Transverse colon (tissue), 4 donors: ENCODE measurements at regions not wholly inside any gene's neighbourhood (a gene's known extent, or its start where the extent isn't known, plus 50 kb on each side); places are given as distances from the start of the nearest gene placed in this dataset.

Experiments used
- DNase-seq: peaks from one replicate; pipeline ENCODE4 v3.0.0-alpha.2; 2019
- H3K27ac ChIP-seq, 4 donors: fragments of 200-600 bp; sonication (generic); 2 replicates each; pipeline ENCODE4 v1.5.1; 2016 to 2018; ENCODE audit warnings: inconsistent platforms in 4 of 4
- H3K27me3 ChIP-seq: fragments of 200-600 bp; sonication (generic); 2 replicates; pipeline ENCODE4 v1.5.1; 2017; ENCODE audit warnings: inconsistent platforms
- H3K36me3 ChIP-seq, 4 donors: fragments of 200-600 bp; sonication (generic); 2 replicates each; pipeline ENCODE4 v1.5.1; 2017 to 2019; ENCODE audit warnings: inconsistent platforms in 4 of 4
- H3K4me1 ChIP-seq, 4 donors: fragments of 200-600 bp; sonication (generic); 2 replicates each; pipeline ENCODE4 v1.5.1; 2017 to 2020; ENCODE audit warnings: inconsistent platforms in 4 of 4
- H3K4me3 ChIP-seq, 4 donors: fragments of 200-600 bp; sonication (generic); 1 replicate in 1 of 4; 2 replicates in 3 of 4; pipeline versions ENCODE4 v1.5.1 to v1.6.1; 2017 to 2019; ENCODE audit warnings: inconsistent platforms in 4 of 4
- H3K9me3 ChIP-seq, 2 donors: fragments of 200-600 bp; sonication (generic); 2 replicates each; pipeline ENCODE4 v1.5.1; 2017 to 2019; ENCODE audit warnings: inconsistent platforms in 2 of 2
- EP300 ChIP-seq: sonication (generic); formaldehyde crosslinking; IDR thresholded peaks from one replicate; pipeline ENCODE4 v1.6.1; 2017; ENCODE audit warnings: antibody characterized with exemption, low read depth
- POLR2A ChIP-seq: fragments of 450-650 bp; IDR thresholded peaks from one replicate; pipeline ENCODE4 v1.6.1; 2016; ENCODE audit warnings: antibody characterized with exemption, mild to moderate bottlenecking, moderate library complexity
- POLR2AphosphoS5 ChIP-seq, 3 donors: sonication (generic); formaldehyde crosslinking; IDR thresholded peaks; one replicate each; pipeline ENCODE4 v1.6.1; 2016; ENCODE audit warnings: antibody characterized with exemption in 3 of 3
- WGBS, 2 donors: methylation state at CpG; one replicate each; pipeline ENCODE4 v1.1.5; 2018; ENCODE audit warnings: low coverage in 1 of 2; 5-methylcytosine and 5-hydroxymethylcytosine counted together
- in situ Hi-C, 4 donors: fragments of 200-750 bp; cut with MboI; loops; one replicate each; pipeline versions ENCODE4 v1.15.0 to v1.15.1; 2017; ENCODE audit warnings: low sequenced_read_pairs in 3 of 4, low pct_ligation_motif_present in 1 of 4, low pct_unique_long_range_greater_than_20kb in 1 of 4
- intact Hi-C: fragments of 100-400 bp; cut with DNase I; formaldehyde crosslinking; loops from one replicate; pipeline ENCODE4 v1.15.1; 2023; ENCODE audit warnings: low total_unique reads
- TF ChIP-seq, protein P1 (sequence below), 5 experiments: fragments of 200-600 bp in 3 of 5; fragments of 450-650 bp in 2 of 5; sonication (generic) in 3 of 5; IDR thresholded peaks; 1 replicate in 2 of 5; 2 replicates in 3 of 5; pipeline ENCODE4 v1.5.1; 2016 to 2017; ENCODE audit warnings: antibody characterized with exemption in 5 of 5, inconsistent platforms in 3 of 5, mild to moderate bottlenecking in 2 of 5, moderate library complexity in 1 of 5

- Histone ChIP-seq H3K4me3 (no peak overlapping the region), H3K9me3 (no peaks in the 10 kb centered on the region), H3K27me3 (no peaks in the 10 kb centered on the region), H3K27ac (no peak overlapping the region), H3K4me1 (no peaks in the 10 kb centered on the region), H3K36me3 (no peaks in the 10 kb centered on the region)
- in situ Hi-C loops (no loop called here), intact Hi-C loops (no loop called here)
- no peak for DNase-seq
- WGBS, 2 donors, result 68 to 84% methylated on average over 3 of the region's 3 CpGs
- TF ChIP-seq POLR2AphosphoS5 (IDR thresholded peaks at IDR 0.05), result no peak
- TF ChIP-seq, protein P1, sequence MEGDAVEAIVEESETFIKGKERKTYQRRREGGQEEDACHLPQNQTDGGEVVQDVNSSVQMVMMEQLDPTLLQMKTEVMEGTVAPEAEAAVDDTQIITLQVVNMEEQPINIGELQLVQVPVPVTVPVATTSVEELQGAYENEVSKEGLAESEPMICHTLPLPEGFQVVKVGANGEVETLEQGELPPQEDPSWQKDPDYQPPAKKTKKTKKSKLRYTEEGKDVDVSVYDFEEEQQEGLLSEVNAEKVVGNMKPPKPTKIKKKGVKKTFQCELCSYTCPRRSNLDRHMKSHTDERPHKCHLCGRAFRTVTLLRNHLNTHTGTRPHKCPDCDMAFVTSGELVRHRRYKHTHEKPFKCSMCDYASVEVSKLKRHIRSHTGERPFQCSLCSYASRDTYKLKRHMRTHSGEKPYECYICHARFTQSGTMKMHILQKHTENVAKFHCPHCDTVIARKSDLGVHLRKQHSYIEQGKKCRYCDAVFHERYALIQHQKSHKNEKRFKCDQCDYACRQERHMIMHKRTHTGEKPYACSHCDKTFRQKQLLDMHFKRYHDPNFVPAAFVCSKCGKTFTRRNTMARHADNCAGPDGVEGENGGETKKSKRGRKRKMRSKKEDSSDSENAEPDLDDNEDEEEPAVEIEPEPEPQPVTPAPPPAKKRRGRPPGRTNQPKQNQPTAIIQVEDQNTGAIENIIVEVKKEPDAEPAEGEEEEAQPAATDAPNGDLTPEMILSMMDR (IDR thresholded peaks at IDR 0.05), result no peak
- TF ChIP-seq EP300, result no peak
- no peak for TF ChIP-seq POLR2A
Measured at GRCh38 chr5:4387290-4387689, 752.8 kb upstream of the ADAMTS16 start.

DNA sequence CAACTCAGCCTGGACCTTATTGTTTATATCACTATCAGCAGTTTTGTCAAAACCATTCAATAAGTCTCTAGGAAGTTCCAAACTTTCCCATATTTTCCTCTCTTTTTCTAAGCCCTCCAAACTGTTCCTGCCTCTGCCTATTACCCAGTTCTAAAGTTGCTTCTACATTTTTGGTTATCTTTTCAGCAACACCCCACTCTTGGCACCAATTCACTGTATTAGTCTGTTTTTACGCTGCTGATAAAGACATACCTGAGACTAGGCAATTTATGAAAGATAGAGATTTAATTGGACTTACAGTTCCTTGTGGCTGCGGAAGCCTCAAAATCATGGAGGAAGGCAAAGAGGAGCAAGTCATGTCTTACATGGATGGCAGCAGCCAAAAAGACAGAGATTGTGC is 744.4 kb upstream of the ADAMTS16 start:
- TF ChIP-seq, protein P1 (IDR thresholded peaks at IDR 0.05), result no peak
- TF ChIP-seq POLR2A (no peak), POLR2AphosphoS5 (IDR thresholded peaks at IDR 0.05) (no peak), EP300 (no peak)

DNA sequence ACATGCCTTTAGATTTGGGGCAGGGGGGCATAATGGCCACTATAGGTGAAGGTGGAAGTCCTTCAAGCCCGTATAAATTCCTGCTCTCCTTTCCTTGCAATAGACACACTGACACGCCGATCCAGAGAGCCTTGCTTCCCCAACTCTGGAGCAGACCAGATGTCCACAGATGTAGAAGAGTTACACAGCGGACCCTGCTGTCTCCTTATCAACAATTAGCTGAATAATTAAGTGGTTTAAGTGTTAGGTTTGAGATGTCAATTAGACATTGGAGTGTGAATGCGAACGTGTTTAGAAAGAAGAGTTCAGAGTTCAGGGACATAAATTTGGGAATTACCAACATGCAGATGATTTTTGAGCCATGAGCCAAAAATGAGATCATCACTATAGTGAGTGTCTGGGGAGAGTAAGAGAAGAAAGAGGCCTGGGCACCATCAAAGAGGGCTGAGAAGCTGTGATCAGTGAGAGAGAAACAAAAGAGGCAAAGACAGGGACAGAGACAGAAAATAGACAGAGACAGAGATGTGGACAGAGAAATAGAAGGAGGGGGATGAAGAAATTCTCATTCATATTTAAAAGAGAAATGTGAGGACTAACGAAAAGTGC is 734.4 kb upstream of the ADAMTS16 start:
- H3K36me3 ChIP-seq, result no peaks in the 10 kb centered on the region
- H3K9me3 ChIP-seq, result no peaks in the 10 kb centered on the region
- H3K4me3 ChIP-seq, result no peak overlapping the region
- no peaks in the 10 kb centered on the region for H3K4me1 ChIP-seq
- DNase-seq, result no peak
- in situ Hi-C loops (no loop called here), intact Hi-C loops (no loop called here)
- no peak overlapping the region for H3K27ac ChIP-seq
- no peaks in the 10 kb centered on the region for H3K27me3 ChIP-seq
- TF ChIP-seq POLR2A, result no peak
- TF ChIP-seq, protein P1 (IDR thresholded peaks at IDR 0.05), result no peak
- TF ChIP-seq POLR2AphosphoS5 (IDR thresholded peaks at IDR 0.05), result no peak
- TF ChIP-seq EP300, result no peak
- 62 to 66% methylated on average over 5 to 7 of the region's 7 CpGs for WGBS, 2 donors

More for the DNA sequence above, 744.4 kb upstream of the ADAMTS16 start:
- intact Hi-C loops (no loop called here), in situ Hi-C loops (no loop called here)
- H3K36me3 ChIP-seq, result no peaks in the 10 kb centered on the region
- H3K27me3 ChIP-seq, result no peaks in the 10 kb centered on the region
- H3K4me1 ChIP-seq, result no peaks in the 10 kb centered on the region
- H3K9me3 ChIP-seq, result no peaks in the 10 kb centered on the region
- no peak overlapping the region for H3K4me3 ChIP-seq
- no peak for DNase-seq
- WGBS, 2 donors, result 45 to 62% methylated on average over 2 of the region's 2 CpGs
- no peak overlapping the region for H3K27ac ChIP-seq

GRCh38 chr5:4410151-4410550 is 730.0 kb upstream of the ADAMTS16 start:
- no peak overlapping the region for H3K4me3 ChIP-seq
- no peaks in the 10 kb centered on the region for H3K9me3 ChIP-seq
- no peaks in the 10 kb centered on the region for H3K4me1 ChIP-seq
- no peaks in the 10 kb centered on the region for H3K27me3 ChIP-seq
- H3K36me3 ChIP-seq, result no peaks in the 10 kb centered on the region
- DNase-seq, result no peak
- in situ Hi-C loops, result no loop called here
- H3K27ac ChIP-seq, result no peak overlapping the region
- intact Hi-C loops, result no loop called here
- WGBS, 2 donors, result 88% methylated on average over 5 of the region's 5 CpGs; no CpG with 5 or more reads in 1 of the 2 donors
- TF ChIP-seq EP300 (no peak), POLR2AphosphoS5 (IDR thresholded peaks at IDR 0.05) (no peak), POLR2A (no peak)
- TF ChIP-seq, protein P1 (IDR thresholded peaks at IDR 0.05), result no peak
